ENCODE measurements at regions not wholly inside any gene's neighbourhood (a gene's known extent, or its start where the extent isn't known, plus 50 kb on each side); places are given as distances from the start of the nearest gene placed in this dataset.

- TF ChIP-seq CTCF (optimal IDR thresholded peaks at IDR 0.05 in 1 of 3, IDR thresholded peaks at IDR 0.05 in 1 of 3, conservative IDR thresholded peaks at IDR 0.05 in 1 of 3; ENCODE audit: extremely low read depth in 1 of 3, insufficient read depth in 2 of 3, low read length in 3 of 3) (no peak), EZH2 (IDR thresholded peaks at IDR 0.05; ENCODE audit: low read length) (no peak)
These were observed 776.7 kb downstream of the NXPH1 start for GRCh38 chr7:9210114-9210513.

Data from keratinocyte (primary cell).